ENCODE measurements at regions not wholly inside any gene's neighbourhood (a gene's known extent, or its start where the extent isn't known, plus 50 kb on each side); places are given as distances from the start of the nearest gene placed in this dataset.
"Not testable (repeated sequence)": the region's sequence is repeated elsewhere in the genome, so short reads cannot be mapped to it uniquely, and the experiment has no call there.

- DNase-seq (ENCODE audit: low read depth in 3 of 3) = no peak
These were observed 356.3 kb upstream of the C16orf82 start for GRCh38 chr16:26710450-26710849.

- DNase-seq (ENCODE audit: low read depth in 3 of 3) = no peak
These were observed 353.9 kb upstream of the C16orf82 start for GRCh38 chr16:26712876-26713275.

DNA sequence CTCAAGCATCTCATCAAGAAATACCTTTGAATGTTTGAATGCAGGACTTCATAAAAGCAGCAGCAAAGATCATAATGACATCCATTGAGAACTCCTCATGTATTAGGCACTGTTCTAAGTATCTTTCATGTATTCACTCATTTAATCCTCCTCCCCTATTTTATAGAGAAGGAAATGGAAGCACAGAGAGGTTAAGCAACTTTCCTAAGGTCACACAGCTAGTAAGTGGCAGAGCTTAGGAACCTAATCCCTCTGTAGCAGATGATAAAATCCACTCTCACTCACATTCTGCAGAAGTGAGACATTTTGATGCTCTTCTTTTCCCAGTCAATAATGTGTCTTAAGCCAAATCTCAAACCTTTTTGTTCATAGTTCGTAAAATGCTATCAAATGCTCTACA, 350.8 kb upstream of the C16orf82 start:
- DNase-seq (ENCODE audit: low read depth in 3 of 3) = no peak

DNA sequence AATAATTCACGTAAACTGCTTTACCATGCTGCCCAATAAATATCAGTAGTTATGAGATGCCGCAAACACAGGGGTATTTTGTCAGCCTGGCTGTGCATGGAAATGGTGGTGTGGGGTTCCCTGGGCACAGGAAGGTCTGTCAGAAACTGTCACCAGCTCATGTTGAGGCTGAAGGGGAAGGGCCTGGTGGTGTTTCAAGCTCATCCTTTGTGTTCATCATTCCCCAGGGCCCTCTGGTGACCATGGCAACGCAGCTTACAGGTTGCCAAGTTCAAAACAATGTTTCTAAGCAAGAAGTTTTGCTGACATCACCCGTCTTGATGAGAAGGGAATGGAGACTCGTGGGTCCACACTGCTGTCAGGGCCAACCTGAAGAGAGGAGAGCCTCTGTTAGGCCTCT, 348.9 kb upstream of the C16orf82 start:
- no peak for DNase-seq (ENCODE audit: low read depth in 3 of 3)

DNA sequence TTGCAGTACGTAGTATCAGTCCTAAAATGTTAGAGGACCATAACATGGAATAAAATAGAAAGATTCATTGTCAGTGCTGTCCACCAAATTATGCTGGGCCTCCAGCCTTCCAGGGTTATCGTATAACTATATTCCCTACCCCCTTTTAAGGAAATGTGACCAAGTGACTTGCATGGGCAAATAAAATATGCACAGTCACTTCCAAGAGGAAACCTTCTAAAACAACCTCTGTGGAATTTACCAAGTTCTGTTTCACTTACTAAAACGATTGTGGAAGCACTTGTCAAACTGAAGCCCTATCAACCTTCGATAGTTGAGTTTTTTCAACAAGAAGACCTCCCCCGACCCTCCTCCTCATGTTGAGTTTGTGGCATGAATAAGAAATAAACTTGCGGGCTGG, 345.4 kb upstream of the C16orf82 start:
- no peak for DNase-seq (ENCODE audit: low read depth in 3 of 3)

- DNase-seq (ENCODE audit: low read depth in 3 of 3) = not testable (repeated sequence)
These were observed 344.8 kb upstream of the C16orf82 start for GRCh38 chr16:26721957-26722356.

GRCh38 chr16:26724189-26724588, 342.5 kb upstream of the C16orf82 start:
- DNase-seq (ENCODE audit: low read depth in 3 of 3) = no peak

DNA sequence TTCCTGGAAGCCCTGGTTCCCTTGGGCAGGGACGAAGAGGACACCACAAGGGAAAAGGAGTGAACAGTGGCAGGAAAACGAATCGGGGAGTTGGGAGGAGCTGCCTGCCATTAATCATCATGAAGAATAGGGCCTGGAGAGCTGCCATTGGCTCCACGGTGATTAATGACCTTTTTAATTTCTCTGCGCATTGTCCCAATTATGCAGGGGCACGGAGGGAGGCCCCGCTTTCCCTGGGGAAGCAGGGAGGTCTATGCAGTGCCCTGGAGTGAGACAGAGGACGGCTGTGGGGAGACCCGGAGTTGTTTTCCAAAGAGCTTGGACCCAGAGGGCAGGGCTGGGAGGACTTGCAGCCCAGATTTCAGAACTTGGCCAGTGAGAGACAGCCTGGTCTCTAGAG, 338.9 kb upstream of the C16orf82 start:
- DNase-seq (ENCODE audit: low read depth in 3 of 3) = no peak

DNA sequence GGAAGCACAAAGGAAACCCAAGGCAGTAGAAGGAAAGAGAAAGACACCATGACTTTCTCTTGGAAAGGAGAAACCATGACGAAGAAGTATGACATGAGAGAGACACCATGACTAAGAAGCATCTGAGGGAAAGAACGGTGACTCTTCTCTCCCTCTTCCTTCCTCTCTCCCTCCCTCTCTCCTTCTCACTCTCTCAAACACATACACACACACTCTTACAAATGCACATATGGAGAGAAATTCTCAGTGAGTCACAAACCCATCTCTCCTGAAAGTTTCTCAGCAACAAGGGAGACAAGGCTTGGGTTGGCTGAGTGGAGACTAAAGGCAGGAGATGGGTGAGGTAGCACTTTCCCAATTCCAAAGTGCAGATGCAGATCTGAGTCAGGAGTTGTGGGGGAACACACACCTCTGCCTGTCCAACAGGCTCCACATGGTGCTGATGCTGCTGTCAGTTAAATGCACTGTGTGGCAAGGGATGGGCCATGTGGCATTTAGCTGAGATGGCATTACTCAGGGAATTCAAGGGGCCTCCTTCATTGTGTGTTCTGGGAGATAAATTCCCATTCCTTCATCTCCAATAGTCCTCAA, 336.7 kb upstream of the C16orf82 start:
- DNase-seq (ENCODE audit: low read depth in 3 of 3) = no peak

GRCh38 chr16:26731729-26732128, 335.0 kb upstream of the C16orf82 start:
- DNase-seq (ENCODE audit: low read depth in 3 of 3) = no peak

- no peak for DNase-seq (ENCODE audit: low read depth in 3 of 3)
These were observed 333.0 kb upstream of the C16orf82 start for GRCh38 chr16:26733710-26734109.

DNA sequence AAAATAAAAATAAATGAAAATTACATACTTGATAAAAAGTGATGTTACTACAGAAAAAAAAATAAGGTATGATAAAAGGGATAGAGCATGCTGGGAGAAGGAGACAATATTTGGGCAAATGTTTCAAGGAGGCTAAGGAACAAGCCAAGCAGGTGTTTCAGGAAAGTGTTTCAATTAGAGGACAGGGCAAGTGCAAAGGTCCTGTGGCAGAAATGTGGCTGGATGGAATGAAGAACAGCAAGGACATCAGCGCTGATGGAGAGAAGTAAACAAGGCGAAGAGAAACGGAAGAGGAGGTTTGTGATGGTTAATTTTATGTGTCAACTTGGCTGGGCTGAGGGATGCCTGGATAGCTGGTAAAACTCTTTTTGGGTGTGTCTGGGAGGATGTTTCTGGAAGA, 331.2 kb upstream of the C16orf82 start:
- no peak for DNase-seq (ENCODE audit: low read depth in 3 of 3)

GRCh38 chr16:26736084-26736483, 330.6 kb upstream of the C16orf82 start:
- no peak for DNase-seq (ENCODE audit: low read depth in 3 of 3)

GRCh38 chr16:26740771-26741170, 326.0 kb upstream of the C16orf82 start:
- DNase-seq (ENCODE audit: low read depth in 3 of 3) = no peak

DNA sequence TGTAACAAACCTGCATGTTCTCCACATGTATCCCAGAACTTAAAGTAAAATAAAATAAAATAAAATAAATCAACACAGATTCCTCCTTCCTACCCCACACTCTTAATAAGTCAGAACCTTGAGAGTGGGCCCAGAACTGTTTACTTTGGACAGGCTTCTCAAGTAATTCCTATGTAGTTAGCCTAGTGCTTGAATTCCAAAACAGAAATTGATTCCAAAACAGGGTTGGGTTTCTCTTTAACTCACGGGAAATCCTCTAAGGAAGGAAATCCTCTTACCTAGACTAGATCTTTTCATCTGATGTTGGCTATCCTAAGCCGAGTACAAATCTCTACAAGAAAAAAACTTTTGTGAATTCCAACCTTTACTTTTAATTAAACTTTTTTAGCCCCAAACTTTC, 324.7 kb upstream of the C16orf82 start:
- DNase-seq (ENCODE audit: low read depth in 3 of 3) = no peak

GRCh38 chr16:26744430-26744829, 322.3 kb upstream of the C16orf82 start:
- DNase-seq (ENCODE audit: low read depth in 3 of 3) = no peak

GRCh38 chr16:26747760-26748159, 319.0 kb upstream of the C16orf82 start:
- DNase-seq (ENCODE audit: low read depth in 3 of 3) = no peak

GRCh38 chr16:26749072-26749471, 317.7 kb upstream of the C16orf82 start:
- no peak for DNase-seq (ENCODE audit: low read depth in 3 of 3)

GRCh38 chr16:26752166-26752565, 314.6 kb upstream of the C16orf82 start:
- DNase-seq (ENCODE audit: low read depth in 3 of 3) = no peak

GRCh38 chr16:26756633-26757032, 310.1 kb upstream of the C16orf82 start:
- no peak for DNase-seq (ENCODE audit: low read depth in 3 of 3)

- no peak for DNase-seq (ENCODE audit: low read depth in 3 of 3)
These were observed 304.1 kb upstream of the C16orf82 start for GRCh38 chr16:26762594-26762993.

- no peak for DNase-seq (ENCODE audit: low read depth in 3 of 3)
These were observed 301.6 kb upstream of the C16orf82 start for GRCh38 chr16:26765087-26765486.

DNA sequence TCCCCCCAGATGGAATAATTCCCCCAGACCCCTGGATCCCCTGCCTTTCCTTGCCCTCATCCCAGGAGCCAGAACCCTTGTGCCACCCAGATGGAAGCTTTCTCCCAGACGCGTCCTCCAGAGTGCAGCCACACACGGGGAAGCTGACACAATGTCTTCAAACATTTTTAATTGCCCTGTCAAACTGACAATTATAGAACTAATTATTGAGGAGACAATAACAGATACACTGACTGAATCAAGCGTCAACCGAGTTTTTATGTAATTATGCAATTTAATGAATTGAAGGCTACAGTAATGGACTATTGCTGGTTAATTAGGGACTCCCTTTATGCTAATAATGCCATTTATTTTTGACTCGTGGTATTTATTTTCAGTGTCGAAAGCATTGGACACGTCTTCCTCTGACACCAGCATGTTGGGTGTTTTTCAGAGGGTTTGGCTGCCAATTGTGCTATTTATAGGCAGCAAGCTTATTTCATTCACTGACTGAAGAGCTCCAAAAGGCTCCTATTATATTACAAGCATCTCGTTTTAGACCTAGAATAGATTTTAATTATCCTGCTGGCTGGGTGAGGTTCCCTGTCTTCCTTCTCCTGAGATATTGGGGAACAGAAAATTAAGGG, 298.2 kb upstream of the C16orf82 start:
- DNase-seq (ENCODE audit: low read depth in 3 of 3) = no peak

GRCh38 chr16:26770547-26770946, 296.2 kb upstream of the C16orf82 start:
- DNase-seq (ENCODE audit: low read depth in 3 of 3) = no peak
